MM.1S (cell line): ENCODE measurements at regions not wholly inside any gene's neighbourhood (a gene's known extent, or its start where the extent isn't known, plus 50 kb on each side); places are given as distances from the start of the nearest gene placed in this dataset.

Experiments
- CTCF ChIP-seq: fragments of 300-600 bp; sonication (generic); IDR thresholded peaks from 2 replicates; pipeline ENCODE4 v1.5.1; 2016; ENCODE audit warnings: antibody characterized with exemption, low read length, mixed read lengths
- EZH2 ChIP-seq: fragments of 300-600 bp; sonication (generic); optimal IDR thresholded peaks from 2 replicates; pipeline ENCODE3; 2017; ENCODE audit warnings: low read depth, mild to moderate bottlenecking, antibody characterized with exemption, low read length, mixed read lengths
- EZH2phosphoT487 ChIP-seq: fragments of 300-600 bp; sonication (generic); IDR thresholded peaks from 2 replicates; pipeline ENCODE4 v1.6.1; 2018; ENCODE audit warnings: antibody characterized with exemption, low read length

DNA sequence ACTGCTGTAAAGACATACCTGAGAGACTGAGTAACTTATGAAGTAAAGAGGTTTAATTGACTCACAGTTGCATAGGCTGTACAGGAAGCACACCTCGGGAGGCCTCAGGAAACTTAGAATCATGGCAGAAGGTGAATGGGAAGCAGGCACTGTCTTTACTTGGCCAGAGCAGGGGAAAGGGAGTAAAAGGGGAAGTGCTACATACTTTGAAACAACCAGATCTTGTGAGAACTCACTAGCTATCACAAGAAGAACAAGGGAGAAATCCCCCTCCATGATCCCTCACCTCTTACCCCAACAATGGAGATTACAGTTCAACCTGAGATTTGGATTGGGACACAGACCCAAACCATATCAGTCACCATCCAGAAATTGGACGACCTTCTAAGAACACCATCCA is 1285.8 kb upstream of the CDH9 start:
- no peak for TF ChIP-seq CTCF
- no peak for TF ChIP-seq EZH2phosphoT487
- TF ChIP-seq EZH2: no peak
